Thymus (tissue), 11 donors: ENCODE measurements at regions not wholly inside any gene's neighbourhood (a gene's known extent, or its start where the extent isn't known, plus 50 kb on each side); places are given as distances from the start of the nearest gene placed in this dataset.
A peak's percentile ranks its signal among the peaks of the same experiment; 100 is the strongest.

ENCODE experiments used
- DNase-seq, 9 donors: peaks; one replicate each; pipeline ENCODE4 v3.0.0-alpha.2; 2013; ENCODE audit warnings: low spot score in 9 of 9, low read depth in 6 of 9, missing footprints in 1 of 9
- H3K27ac ChIP-seq, 2 donors: one replicate each; pipeline ENCODE4 v1.5.1; 2013; ENCODE audit warnings: control low read depth in 1 of 2, low read depth in 1 of 2, low read length in 1 of 2, mild to moderate bottlenecking in 1 of 2, moderate library complexity in 1 of 2
- H3K27me3 ChIP-seq, 2 donors: one replicate each; pipeline ENCODE4 v1.5.1; 2013; ENCODE audit warnings: low read length in 1 of 2; ENCODE audit not compliant: control insufficient read depth in 2 of 2, insufficient read depth in 1 of 2
- H3K36me3 ChIP-seq, 2 donors: one replicate each; pipeline ENCODE4 v1.5.1; 2013; ENCODE audit warnings: low read length in 1 of 2, mild to moderate bottlenecking in 1 of 2, moderate library complexity in 1 of 2; ENCODE audit not compliant: control insufficient read depth in 2 of 2, insufficient read depth in 2 of 2
- H3K4me1 ChIP-seq, 2 donors: one replicate each; pipeline ENCODE4 v1.5.1; 2013; ENCODE audit warnings: low read length in 2 of 2; ENCODE audit not compliant: control insufficient read depth in 2 of 2, insufficient read depth in 2 of 2
- H3K4me3 ChIP-seq, 2 donors: one replicate each; pipeline ENCODE4 v1.5.1; 2013; ENCODE audit warnings: low read length in 2 of 2, control low read depth in 1 of 2, mild to moderate bottlenecking in 1 of 2
- H3K9me3 ChIP-seq, 2 donors: one replicate each; pipeline ENCODE4 v1.5.1; 2013; ENCODE audit warnings: low read length in 1 of 2, mild to moderate bottlenecking in 1 of 2; ENCODE audit not compliant: control insufficient read depth in 2 of 2, insufficient read depth in 1 of 2
- WGBS: extraction: QIAGEN DNeasy Blood & Tissue Kit; methylation state at CpG from one replicate; pipeline ENCODE4 v1.1.7; 2013; 5-methylcytosine and 5-hydroxymethylcytosine counted together
- donor health status: healthy.

DNA sequence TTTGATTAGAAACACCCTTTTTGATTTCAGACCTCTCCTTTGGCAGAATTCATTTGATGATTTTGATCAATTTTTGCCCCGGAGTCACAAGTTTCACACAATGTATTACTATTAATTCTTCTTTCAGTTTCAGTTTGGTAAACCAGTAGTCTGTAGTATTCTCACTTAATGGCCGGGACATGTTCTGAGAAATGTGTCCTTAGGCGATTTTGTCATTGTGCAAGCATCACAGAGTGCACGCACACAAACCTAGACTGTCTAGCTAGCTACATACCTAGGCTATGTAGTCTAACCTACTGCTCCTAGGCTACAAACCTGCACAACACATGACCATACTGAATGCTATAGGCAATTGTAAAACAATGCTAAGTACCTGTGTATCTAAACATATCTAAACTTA is 662.5 kb downstream of the IRX1 start:
- H3K27me3 ChIP-seq = no peaks in the 10 kb centered on the region
- no peaks in the 10 kb centered on the region for H3K9me3 ChIP-seq
- no peak overlapping the region for H3K4me3 ChIP-seq
- H3K36me3 ChIP-seq = no peaks in the 10 kb centered on the region
- WGBS = 97% methylated on average over 4 of the region's 4 CpGs
- no peak overlapping the region for H3K27ac ChIP-seq
- H3K4me1 ChIP-seq = no peaks in the 10 kb centered on the region
- no peak for DNase-seq

DNA sequence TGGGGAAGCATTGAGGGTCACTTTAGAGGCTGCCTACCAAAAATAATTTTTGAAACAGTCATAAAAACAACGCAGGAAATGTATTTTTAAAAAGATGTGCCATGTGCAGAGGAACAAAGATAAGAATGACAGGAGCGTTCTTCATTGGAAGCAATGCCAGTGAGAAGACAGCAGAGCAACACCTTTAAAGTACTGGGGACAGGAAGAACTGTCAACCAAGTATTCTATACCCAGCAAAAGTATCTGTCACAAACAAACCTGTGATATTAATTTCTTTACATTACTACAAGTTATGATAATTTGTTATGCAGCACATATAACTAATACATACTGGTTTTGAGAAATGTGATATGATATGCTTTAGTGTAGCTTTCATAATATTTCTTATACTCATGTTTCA is 675.6 kb downstream of the IRX1 start:
- Histone ChIP-seq H3K4me3 (no peak overlapping the region), H3K9me3 (no peaks in the 10 kb centered on the region), H3K27me3 (peaks cover 0 to 2% of the 10 kb centered on the region in 2 donors), H3K36me3 (no peaks in the 10 kb centered on the region), H3K4me1 (no peaks in the 10 kb centered on the region), H3K27ac (no peak overlapping the region)
- no peak for DNase-seq
- WGBS = 99% methylated on average over 2 of the region's 2 CpGs

DNA sequence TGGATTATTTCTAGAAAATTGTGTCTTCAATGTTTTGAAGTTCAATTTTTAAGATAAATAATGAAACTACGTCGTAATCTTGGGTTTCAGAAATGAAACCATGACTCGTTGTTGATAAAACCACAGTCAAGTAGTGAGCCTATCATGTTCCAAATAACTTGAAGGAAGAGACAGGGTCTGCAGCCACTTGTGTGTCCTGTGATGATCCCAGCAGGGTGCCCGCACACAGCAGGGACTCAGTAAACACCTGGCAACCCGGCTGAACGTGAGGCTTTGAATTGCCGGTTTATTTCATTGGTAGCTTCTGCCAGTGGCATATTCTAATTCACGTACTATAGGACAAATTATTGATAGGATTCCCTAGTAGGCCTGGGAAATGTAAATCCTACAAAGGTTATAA is 679.6 kb downstream of the IRX1 start:
- H3K27me3 ChIP-seq = peaks cover 0 to 2% of the 10 kb centered on the region in 2 donors
- 74% methylated on average over 8 of the region's 8 CpGs for WGBS
- no peaks in the 10 kb centered on the region for H3K36me3 ChIP-seq
- no peak overlapping the region for H3K4me3 ChIP-seq
- H3K4me1 ChIP-seq = no peaks in the 10 kb centered on the region
- no peak for DNase-seq
- no peak overlapping the region for H3K27ac ChIP-seq
- no peaks in the 10 kb centered on the region for H3K9me3 ChIP-seq

DNA sequence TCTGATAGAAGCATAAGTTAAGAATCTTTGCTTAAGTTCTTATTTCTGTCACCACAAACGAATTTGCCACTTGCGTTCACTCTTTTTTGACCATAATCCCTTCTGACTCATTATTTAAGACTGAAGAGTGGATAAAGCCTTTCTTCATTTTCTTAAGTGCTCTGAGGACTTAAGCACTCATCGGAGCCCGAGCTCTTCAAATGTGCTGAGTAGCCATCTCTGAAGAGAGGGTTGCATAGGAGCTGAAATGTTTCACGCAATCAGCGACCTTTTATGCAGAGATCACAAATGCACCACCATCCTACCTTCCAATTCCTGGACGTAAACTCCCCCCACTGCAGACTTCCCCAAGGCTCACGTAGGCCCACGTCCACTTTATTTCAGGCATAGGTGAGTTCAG is 699.2 kb downstream of the IRX1 start:
- Histone ChIP-seq H3K4me1 (peaks cover 0 to 16% of the 10 kb centered on the region in 2 donors), H3K27me3 (no peaks in the 10 kb centered on the region), H3K9me3 (no peaks in the 10 kb centered on the region), H3K4me3 (no peak overlapping the region), H3K27ac (no peak overlapping the region), H3K36me3 (no peaks in the 10 kb centered on the region)
- 96% methylated on average over 9 of the region's 9 CpGs for WGBS
- peak in 1 of 9 donors; percentile 4 for DNase-seq

DNA sequence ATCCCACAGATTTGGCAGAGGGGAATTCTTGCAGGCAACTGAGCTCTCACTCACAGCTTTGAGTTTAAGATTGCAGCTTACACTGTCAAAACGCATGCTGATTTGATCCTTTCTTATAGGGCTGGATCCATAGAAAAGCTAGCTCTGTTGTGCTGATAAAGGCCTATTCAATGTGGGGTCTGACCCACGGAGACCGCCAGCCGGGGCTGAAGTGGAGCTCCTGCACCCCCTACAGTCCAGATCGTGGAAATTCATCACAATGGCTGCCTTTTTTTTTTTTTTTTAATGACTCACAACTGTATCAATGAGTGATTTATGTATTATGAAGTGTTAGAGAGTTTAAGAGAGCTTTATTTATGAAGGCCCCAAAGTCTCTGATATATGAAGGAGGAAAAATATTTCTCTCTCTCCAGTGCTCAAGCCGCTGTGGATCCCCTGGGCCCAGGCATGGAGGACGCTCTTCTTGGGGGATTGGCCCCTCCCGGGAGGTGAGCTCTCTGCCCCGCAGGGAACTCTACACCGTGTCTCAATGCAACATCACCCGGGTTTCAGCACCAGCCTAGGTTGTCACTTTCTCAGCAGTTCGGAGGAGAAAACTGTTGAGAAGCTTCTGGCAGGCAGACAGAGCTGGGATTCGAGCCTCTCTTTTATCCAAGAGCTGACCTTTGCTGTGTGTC is 700.2 kb downstream of the IRX1 start:
- DNase-seq = peak; percentile 46 to 75 (median 52)
- 34% methylated on average over 13 of the region's 13 CpGs for WGBS
- Histone ChIP-seq H3K4me3 (no peak overlapping the region), H3K4me1 (peaks cover 0 to 16% of the 10 kb centered on the region in 2 donors), H3K36me3 (no peaks in the 10 kb centered on the region), H3K27me3 (no peaks in the 10 kb centered on the region), H3K9me3 (no peaks in the 10 kb centered on the region), H3K27ac (no peak overlapping the region)

DNA sequence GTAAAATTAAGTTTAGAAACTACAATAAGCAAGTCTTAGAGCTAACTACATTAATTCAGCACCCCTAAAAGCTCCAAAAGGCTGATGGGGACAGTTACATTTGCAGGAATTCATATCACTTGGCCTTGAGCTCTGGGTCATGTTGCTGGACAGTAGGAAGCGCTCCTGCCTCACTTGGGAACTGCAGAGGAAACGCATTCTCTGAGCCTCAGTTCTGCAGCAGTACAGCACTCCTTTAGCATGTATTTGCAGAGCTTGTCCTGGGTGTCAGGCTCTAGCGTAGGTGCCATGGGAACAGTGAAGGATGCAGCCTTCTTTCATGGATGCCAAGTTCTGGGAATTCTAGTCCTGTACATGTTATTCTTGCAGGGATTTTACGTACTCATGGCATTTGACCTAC is 710.4 kb downstream of the IRX1 start:
- Histone ChIP-seq H3K9me3 (no peaks in the 10 kb centered on the region), H3K27me3 (peaks cover 0 to 2% of the 10 kb centered on the region in 2 donors), H3K4me1 (no peaks in the 10 kb centered on the region), H3K27ac (no peak overlapping the region), H3K36me3 (no peaks in the 10 kb centered on the region), H3K4me3 (no peak overlapping the region)
- WGBS = 91% methylated on average over 4 of the region's 4 CpGs
- no peak for DNase-seq

DNA sequence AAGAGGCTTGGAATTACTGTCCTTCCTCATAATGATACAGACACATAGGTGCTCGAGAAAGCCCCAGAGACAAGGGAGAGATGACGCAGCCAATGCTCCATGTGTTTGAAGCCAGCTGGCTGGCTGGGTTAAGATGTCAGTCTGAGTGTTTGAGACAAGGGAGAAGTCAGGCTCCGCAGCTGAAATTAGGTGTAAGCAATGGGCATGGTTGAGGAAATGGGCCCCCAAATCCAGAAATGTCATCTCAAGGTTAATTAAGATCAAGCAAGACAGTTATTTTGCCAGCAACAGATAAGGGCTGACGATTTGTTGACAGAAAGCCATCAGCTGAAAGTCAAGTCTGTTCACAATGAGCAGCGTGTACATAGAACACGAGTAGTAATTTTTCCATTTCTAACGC is 713.4 kb downstream of the IRX1 start:
- Histone ChIP-seq H3K36me3 (no peaks in the 10 kb centered on the region), H3K4me3 (no peak overlapping the region), H3K27me3 (peaks cover 0 to 2% of the 10 kb centered on the region in 2 donors), H3K9me3 (no peaks in the 10 kb centered on the region), H3K4me1 (no peaks in the 10 kb centered on the region), H3K27ac (no peak overlapping the region)
- DNase-seq = no peak
- 93% methylated on average over 7 of the region's 7 CpGs for WGBS

DNA sequence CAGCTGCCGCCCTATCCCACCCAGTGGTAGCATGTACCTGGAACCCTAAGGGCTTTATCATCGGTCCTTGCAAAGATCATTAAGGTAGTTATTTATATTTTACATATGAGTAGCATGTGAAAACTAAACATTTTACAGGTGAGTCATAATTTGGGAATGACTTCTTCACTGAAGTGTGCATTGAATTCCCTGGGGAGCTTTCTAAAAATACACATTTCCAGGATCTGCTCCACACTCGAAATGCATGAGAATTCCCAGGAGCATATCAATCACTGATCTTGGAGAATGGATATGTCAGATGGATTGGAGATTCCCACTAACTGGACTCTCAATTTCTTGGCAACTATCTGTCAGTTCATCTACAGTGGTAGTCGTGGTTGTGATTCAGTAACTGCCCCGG is 717.5 kb downstream of the IRX1 start:
- H3K27ac ChIP-seq = no peak overlapping the region
- no peak for DNase-seq
- H3K4me3 ChIP-seq = no peak overlapping the region
- H3K36me3 ChIP-seq = no peaks in the 10 kb centered on the region
- peaks cover 0 to 6% of the 10 kb centered on the region in 2 donors for H3K4me1 ChIP-seq
- peaks cover 0 to 2% of the 10 kb centered on the region in 2 donors for H3K27me3 ChIP-seq
- H3K9me3 ChIP-seq = no peaks in the 10 kb centered on the region
- 71% methylated on average over 5 of the region's 5 CpGs for WGBS

DNA sequence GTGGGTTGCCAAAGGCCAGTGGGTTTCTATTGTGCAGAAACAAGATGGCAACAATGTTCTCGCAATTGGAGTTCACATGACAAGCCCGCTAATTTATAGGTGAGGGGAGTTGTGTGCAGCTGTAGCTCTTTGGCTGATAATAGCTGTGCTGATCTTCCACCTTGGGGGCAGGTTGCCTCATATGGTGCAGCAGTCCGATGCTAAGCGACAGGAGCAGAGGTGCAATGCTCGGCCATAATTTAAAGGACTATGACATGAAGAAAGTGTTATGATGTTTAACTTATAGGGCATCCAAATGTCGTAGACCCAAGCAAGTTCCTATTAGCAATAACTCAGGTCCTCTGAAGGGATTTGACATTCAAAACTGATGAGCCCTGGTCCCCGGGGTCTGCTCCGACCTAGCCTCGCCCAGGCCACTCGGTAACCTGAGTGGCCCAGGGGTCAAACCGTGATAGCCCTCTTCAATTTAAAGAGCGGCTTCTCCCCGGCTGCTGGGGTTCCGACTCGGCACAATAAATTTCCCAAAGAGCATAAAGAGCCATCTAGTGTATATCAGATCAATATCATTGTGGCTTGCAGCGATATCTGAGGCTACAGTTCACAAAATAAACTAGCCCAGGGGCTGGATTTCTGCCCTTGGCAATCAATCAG is 724.0 kb downstream of the IRX1 start:
- Histone ChIP-seq H3K27ac (no peak overlapping the region), H3K27me3 (no peaks in the 10 kb centered on the region), H3K4me1 (peaks cover 0 to 6% of the 10 kb centered on the region in 2 donors), H3K4me3 (no peak overlapping the region), H3K9me3 (no peaks in the 10 kb centered on the region), H3K36me3 (no peaks in the 10 kb centered on the region)
- 94% methylated on average over 16 of the region's 16 CpGs for WGBS
- DNase-seq = no peak
